OCI-LY3 (cell line): ENCODE measurements at regions not wholly inside any gene's neighbourhood (a gene's known extent, or its start where the extent isn't known, plus 50 kb on each side); places are given as distances from the start of the nearest gene placed in this dataset.

Experiments used
- H2AFZ ChIP-seq: fragments of 200-600, 300-600 bp; shearing (Covaris generic); 2 replicates; pipeline ENCODE4 v1.6.0; 2014; ENCODE audit warnings: antibody characterized with exemption, low read depth, low read length
- H3K27ac ChIP-seq: fragments of 200-600, 300-600 bp; sonication (generic); 2 replicates; pipeline ENCODE4 v1.5.1; 2014; ENCODE audit warnings: mild to moderate bottlenecking, low read length, moderate library complexity, mixed read lengths
- H3K27me3 ChIP-seq: fragments of 200-600, 300-600 bp; sonication (generic); 2 replicates; pipeline ENCODE4 v1.6.1; 2014; ENCODE audit warnings: low read depth, low read length, mixed read lengths
- H3K36me3 ChIP-seq: fragments of 200-600, 300-600 bp; sonication (generic); replicated peaks from 2 replicates; pipeline ENCODE3; 2014; ENCODE audit warnings: low read depth, low read length, mixed read lengths
- H3K4me1 ChIP-seq: fragments of 300-600, 200-600 bp; sonication (generic); 2 replicates; pipeline ENCODE4 v1.6.1; 2014; ENCODE audit warnings: low read length, mixed read lengths
- H3K4me2 ChIP-seq: fragments of 200-600, 300-600 bp; sonication (generic); 2 replicates; pipeline ENCODE4 v1.6.1; 2014; ENCODE audit warnings: low read length, mixed read lengths
- H3K4me3 ChIP-seq: fragments of 300-600, 200-600 bp; sonication (generic); 2 replicates; pipeline ENCODE4 v1.5.1; 2014; ENCODE audit warnings: antibody characterized with exemption, mild to moderate bottlenecking, low read length, moderate library complexity
- H3K79me2 ChIP-seq: fragments of 300-600, 200-600 bp; shearing (Covaris generic); 2 replicates; pipeline ENCODE4 v1.6.1; 2014; ENCODE audit warnings: mild to moderate bottlenecking, low read length, mixed read lengths
- H3K9ac ChIP-seq: fragments of 300-600, 200-600 bp; shearing (Covaris generic); 2 replicates; pipeline ENCODE4 v1.6.0; 2014; ENCODE audit warnings: mild to moderate bottlenecking, low read length, moderate library complexity
- H3K9me3 ChIP-seq: fragments of 200-600, 300-600 bp; shearing (Covaris generic); 2 replicates; pipeline ENCODE4 v1.6.1; 2014; ENCODE audit warnings: low read length, mixed read lengths; ENCODE audit not compliant: insufficient read depth
- H4K20me1 ChIP-seq: fragments of 200-600, 300-600 bp; sonication (generic); 2 replicates; pipeline ENCODE4 v1.6.1; 2016; ENCODE audit warnings: low read length, mixed read lengths; ENCODE audit not compliant: insufficient read depth
- EZH2phosphoT487 ChIP-seq: fragments of 200-600 bp; shearing (Covaris generic); IDR thresholded peaks from 2 replicates; pipeline ENCODE4 v1.6.1; 2018; ENCODE audit warnings: antibody characterized with exemption, mixed run types, low read depth
- TF ChIP-seq, protein P1 (sequence below): fragments of 200-600, 300-600 bp; sonication (generic); IDR thresholded peaks from 2 replicates; pipeline ENCODE4 v1.5.1; 2014; ENCODE audit warnings: antibody characterized with exemption, low read length, low read depth

DNA sequence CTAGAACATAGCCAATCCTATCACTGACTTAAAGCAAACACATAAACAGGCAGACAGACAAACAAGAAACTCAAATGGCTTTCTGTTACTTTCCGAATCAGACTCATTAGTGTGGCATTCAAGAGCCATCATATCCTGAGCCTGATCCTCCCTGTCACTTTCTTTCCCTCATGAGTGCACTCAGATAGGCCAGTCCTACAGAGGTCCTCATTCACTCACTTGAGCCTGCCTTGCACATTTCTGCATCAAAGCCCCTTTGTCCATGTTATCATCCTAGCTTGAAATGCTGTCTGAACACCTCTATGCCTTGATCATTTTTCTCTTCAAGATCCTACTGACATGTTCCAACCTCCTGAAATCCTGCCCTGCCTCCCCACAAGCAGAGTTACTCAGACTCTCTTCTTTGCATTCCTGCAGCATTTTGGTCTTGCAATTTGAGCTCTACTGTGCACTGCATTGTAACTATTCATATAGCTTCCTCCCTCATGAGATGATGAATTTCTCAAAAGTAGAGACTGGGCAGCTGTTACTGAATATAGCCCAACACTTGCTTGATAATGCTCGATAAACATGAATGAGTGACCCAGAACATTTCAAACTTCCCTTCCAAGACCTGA lies 126.9 kb downstream of the PALM2AKAP2 start:
- no peak for TF ChIP-seq EZH2phosphoT487
- TF ChIP-seq, protein P1, sequence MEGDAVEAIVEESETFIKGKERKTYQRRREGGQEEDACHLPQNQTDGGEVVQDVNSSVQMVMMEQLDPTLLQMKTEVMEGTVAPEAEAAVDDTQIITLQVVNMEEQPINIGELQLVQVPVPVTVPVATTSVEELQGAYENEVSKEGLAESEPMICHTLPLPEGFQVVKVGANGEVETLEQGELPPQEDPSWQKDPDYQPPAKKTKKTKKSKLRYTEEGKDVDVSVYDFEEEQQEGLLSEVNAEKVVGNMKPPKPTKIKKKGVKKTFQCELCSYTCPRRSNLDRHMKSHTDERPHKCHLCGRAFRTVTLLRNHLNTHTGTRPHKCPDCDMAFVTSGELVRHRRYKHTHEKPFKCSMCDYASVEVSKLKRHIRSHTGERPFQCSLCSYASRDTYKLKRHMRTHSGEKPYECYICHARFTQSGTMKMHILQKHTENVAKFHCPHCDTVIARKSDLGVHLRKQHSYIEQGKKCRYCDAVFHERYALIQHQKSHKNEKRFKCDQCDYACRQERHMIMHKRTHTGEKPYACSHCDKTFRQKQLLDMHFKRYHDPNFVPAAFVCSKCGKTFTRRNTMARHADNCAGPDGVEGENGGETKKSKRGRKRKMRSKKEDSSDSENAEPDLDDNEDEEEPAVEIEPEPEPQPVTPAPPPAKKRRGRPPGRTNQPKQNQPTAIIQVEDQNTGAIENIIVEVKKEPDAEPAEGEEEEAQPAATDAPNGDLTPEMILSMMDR: peak; percentile 69
- H3K27ac ChIP-seq: peak overlapping the region; percentile 13; the same call in 1 of the 2 replicates
- H3K27me3 ChIP-seq: no peaks in the 10 kb centered on the region
- no peaks in the 10 kb centered on the region for H4K20me1 ChIP-seq
- no peaks in the 10 kb centered on the region for H3K79me2 ChIP-seq
- H3K4me1 ChIP-seq: peaks cover 43% of the 10 kb centered on the region
- no peaks in the 10 kb centered on the region for H3K9me3 ChIP-seq
- peak overlapping the region; percentile 9; the same call in 1 of the 2 replicates for H3K9ac ChIP-seq
- no peak overlapping the region for H3K4me3 ChIP-seq
- no peaks in the 10 kb centered on the region for H3K36me3 ChIP-seq
- peak overlapping the region; percentile 57; the same call in 1 of the 2 replicates for H2AFZ ChIP-seq
- H3K4me2 ChIP-seq: peak overlapping the region; percentile 54

- H3K4me3 ChIP-seq: peak overlapping the region; percentile 16; the same call in 1 of the 2 replicates
- peak overlapping the region; percentile 13; the same call in 1 of the 2 replicates for H3K27ac ChIP-seq
- H3K4me1 ChIP-seq: peaks cover 43% of the 10 kb centered on the region
- H2AFZ ChIP-seq: peak overlapping the region; percentile 57
- H3K36me3 ChIP-seq: no peaks in the 10 kb centered on the region
- H3K9me3 ChIP-seq: no peaks in the 10 kb centered on the region
- no peak for TF ChIP-seq EZH2phosphoT487
- TF ChIP-seq, protein P1: no peak
- peak overlapping the region; percentile 9; the same call in 1 of the 2 replicates for H3K9ac ChIP-seq
- H3K79me2 ChIP-seq: no peaks in the 10 kb centered on the region
- no peaks in the 10 kb centered on the region for H3K27me3 ChIP-seq
- H4K20me1 ChIP-seq: no peaks in the 10 kb centered on the region
- H3K4me2 ChIP-seq: peak overlapping the region; percentile 54
These were observed 127.4 kb downstream of the PALM2AKAP2 start for GRCh38 chr9:109907400-109907799.

DNA sequence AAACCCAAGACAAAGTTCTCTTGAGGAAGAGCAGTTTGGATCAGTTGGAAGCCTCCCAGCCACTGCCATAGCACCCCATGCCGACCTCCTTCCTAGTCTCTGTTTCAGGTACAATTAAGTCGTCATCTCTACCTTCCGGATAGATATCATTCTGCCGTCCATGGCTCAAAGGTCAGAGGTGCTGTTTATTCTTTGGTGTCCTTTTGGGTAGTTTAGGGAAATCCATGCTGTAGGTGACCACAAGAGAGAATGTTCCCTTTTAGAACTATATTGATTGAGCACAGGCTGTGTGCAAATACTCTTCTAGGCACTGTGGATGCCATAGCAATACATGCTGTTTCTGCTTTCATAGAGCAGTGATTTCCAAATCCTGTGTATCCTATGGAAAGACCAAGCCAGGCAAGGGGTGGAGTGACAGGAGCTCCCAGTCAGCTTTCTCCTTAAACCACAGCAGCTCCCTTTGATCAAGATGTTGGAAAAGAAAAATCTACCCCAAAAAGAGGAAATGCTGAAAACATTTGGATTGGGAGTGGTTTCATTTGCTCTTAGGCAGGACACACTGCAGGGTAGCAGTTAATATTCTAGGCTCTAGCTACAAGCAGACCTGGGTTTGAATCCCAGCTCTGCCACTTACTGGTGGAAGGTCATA lies 127.9 kb downstream of the PALM2AKAP2 start:
- Histone ChIP-seq H3K4me2 (peak overlapping the region; percentile 54), H3K4me3 (0 out of 2 replicates have a peak overlapping the region, but pooled peaks have one; percentile 16), H4K20me1 (no peaks in the 10 kb centered on the region), H3K27me3 (no peaks in the 10 kb centered on the region), H3K79me2 (no peaks in the 10 kb centered on the region), H3K36me3 (no peaks in the 10 kb centered on the region), H3K9me3 (no peaks in the 10 kb centered on the region), H3K4me1 (peaks cover 46% of the 10 kb centered on the region), H2AFZ (peak overlapping the region; percentile 57; the same call in 1 of the 2 replicates), H3K9ac (no peak overlapping the region), H3K27ac (no peak overlapping the region)
- no peak for TF ChIP-seq EZH2phosphoT487
- TF ChIP-seq, protein P1: no peak
